Cardiac septum (tissue), 1 donor: ENCODE measurements at regions not wholly inside any gene's neighbourhood (a gene's known extent, or its start where the extent isn't known, plus 50 kb on each side); places are given as distances from the start of the nearest gene placed in this dataset.
"Not testable (repeated sequence)": the region's sequence is repeated elsewhere in the genome, so short reads cannot be mapped to it uniquely, and the experiment has no call there.

Source experiments
- DNase-seq: peaks from one replicate; pipeline ENCODE4 v3.0.0-alpha.2; 2020; ENCODE audit warnings: low spot score
- intact Hi-C: fragments of 100-400 bp; cut with DNase I; formaldehyde crosslinking; loops from one replicate; pipeline ENCODE4 v1.14.0; 2022
- donor health status: DM: no; HTN: no; CAD: no.

GRCh38 chr10:4154191-4154715 lies 369.2 kb upstream of the KLF6 start:
- no peak for DNase-seq
- intact Hi-C loops: no loop called here

DNA sequence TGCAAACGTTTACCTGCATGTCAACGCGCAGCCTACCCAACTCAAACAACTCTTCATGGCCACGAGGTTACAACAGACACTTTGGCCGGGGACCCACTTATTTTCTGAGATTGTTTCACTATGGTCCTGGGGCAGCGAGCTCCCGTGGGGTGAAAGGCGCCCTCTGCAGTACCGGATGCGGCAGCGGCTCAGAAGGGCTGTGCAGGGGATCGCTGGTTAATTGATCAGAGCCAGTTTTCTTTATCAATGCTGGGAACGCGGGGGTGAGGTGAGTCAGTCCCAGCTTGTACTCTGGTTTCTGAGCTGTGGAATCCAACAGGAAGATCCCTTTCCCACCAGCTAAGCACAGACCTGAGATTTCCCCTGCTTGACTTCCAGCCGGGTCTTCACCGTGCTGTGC lies 366.5 kb upstream of the KLF6 start:
- DNase-seq: no peak
- intact Hi-C loops: no loop called here

DNA sequence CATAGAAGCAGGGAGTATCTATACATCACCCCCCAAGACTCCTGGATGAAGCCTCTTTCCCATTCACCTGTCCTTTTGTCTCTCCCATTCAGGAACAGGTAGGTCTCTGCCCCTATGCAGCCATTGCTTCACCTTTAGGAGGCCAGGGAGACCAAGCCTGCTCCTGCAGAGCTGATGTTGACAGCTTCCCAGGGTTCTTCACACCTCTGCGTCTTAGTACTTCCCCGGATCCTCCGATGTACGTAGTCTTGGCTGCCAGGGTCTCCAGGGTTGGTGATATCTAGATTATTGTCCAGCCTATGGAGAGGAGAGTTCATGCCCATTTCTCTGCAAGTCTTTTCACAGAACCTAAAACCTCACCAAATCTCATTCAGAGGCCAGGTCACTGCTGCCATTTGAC lies 365.7 kb upstream of the KLF6 start:
- no peak for DNase-seq
- intact Hi-C loops: no loop called here

DNA sequence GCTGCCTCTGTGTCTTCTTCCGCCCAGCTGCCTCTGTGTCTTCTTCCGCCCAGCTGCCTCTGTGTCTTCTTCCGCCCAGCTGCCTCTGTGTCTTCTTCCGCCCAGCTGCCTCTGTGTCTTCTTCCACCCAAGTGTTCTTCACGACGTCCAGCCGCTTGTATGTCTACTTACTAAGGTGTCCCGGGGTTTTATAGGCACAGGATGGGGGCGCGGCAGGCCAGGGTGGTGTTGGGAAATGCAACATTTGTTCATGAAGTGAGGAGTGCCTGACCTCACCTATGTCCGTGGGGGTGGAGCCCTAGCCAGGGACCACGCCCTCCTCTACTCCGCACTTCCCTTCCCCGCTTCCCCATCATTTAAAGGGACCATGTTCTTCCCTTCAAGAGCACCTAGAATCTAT lies 364.5 kb upstream of the KLF6 start:
- DNase-seq, intact Hi-C loops: not testable (repeated sequence)

DNA sequence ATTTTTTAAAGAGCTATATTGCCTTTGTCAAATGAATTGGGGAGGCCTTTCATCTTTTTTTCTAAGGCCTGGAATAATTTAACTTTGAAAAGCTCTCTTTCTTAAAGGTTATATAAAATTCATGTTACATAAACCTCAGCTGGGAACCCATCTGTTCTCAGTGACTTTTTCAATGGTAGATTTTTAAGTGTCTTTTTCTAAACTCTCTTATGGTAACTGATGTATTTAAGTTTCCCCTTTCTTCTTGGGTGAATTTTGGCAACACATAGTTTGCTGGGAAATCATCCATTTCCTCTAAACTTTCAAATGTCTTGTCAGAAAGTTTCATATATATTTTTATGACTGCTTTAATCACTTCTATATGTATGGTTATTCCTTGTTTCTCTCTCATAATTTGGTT lies 362.2 kb upstream of the KLF6 start:
- intact Hi-C loops: no loop called here
- DNase-seq: no peak

DNA sequence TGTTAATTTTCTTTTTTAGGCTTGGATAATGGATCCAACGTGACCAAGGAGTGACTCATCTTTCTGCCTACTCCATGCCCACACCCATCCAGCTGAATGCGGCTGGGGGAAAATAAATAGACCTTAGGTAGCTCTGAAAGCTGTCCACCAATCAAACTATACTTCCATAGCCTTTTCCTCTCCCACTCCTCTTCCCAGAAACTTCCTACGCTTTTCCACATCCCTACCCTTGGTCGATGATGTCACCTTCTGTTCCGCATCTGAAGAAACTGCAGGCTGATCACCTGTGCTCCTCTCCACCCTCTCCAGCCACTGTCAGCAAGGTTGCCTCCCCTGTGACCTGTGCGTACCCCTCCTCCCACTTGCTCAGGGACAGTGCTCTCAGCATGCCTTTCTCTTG lies 359.8 kb upstream of the KLF6 start:
- no peak for DNase-seq
- intact Hi-C loops: no loop called here

GRCh38 chr10:4141471-4141870 lies 356.5 kb upstream of the KLF6 start:
- intact Hi-C loops: no loop called here
- DNase-seq: no peak

- no peak for DNase-seq
- intact Hi-C loops: no loop called here
These were observed 353.2 kb upstream of the KLF6 start for GRCh38 chr10:4138146-4138721.

DNA sequence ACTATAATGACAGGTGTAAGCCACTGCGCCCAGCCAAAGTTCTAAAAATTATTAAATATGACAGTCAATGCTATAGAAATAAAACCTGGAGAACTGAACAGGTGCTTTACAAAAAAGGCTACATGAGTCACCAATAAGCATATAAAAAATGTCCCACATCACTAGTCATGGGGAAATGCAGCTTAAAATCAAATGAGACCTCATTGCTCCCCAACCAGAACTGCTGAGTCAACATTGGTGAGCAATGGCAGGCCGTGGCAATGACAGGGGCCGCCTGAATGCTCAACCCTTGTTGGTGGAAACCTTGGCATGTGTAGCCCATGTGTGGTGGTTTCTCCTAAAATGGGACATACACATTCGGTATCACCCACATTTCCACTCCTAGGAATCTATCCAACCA lies 352.3 kb upstream of the KLF6 start:
- intact Hi-C loops: no loop called here
- no peak for DNase-seq

DNA sequence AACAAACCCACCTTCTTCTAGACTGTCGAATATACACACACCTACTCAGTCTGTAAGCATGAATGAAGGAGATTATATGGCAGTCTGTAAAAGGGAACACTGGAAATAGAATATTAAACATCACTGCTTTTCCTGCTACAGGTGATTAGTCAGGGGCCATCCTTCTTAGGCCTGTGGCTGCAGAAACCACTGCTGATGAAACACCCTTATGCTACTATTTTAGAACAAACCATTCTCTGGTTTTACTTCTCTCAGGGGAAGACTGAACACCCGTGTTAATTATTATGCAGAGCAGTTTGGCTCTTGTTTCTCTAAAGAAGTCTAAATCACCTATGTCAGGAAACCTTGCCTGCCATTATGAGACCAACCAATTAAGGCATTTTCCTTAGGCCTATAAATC lies 351.1 kb upstream of the KLF6 start:
- intact Hi-C loops: no loop called here
- DNase-seq: no peak

- intact Hi-C loops: no loop called here
- no peak for DNase-seq
These were observed 347.2 kb upstream of the KLF6 start for GRCh38 chr10:4132216-4132556.

- intact Hi-C loops: no loop called here
- no peak for DNase-seq
These were observed 346.6 kb upstream of the KLF6 start for GRCh38 chr10:4131407-4132215.

DNA sequence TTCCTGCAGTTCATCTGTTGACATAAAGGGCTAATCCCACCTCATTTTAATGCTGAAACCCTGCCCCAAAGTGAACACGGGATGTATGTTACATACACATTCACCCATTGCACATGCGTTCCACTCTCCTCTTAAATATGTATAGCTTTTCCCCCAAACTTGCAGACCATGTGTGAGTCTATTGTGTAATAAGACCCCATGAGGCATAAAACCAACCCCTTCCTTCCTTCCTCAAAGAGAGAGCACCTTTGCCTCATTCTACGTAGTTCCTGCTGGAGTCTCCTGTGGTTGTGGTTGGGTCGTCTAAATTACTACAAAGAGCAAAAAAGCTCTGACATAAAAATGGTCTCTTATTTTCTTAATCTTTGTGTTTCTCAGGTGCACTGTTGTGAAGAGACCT lies 345.7 kb upstream of the KLF6 start:
- intact Hi-C loops: no loop called here
- no peak for DNase-seq

GRCh38 chr10:4129866-4130477 lies 345.0 kb upstream of the KLF6 start:
- no peak for DNase-seq
- intact Hi-C loops: no loop called here

DNA sequence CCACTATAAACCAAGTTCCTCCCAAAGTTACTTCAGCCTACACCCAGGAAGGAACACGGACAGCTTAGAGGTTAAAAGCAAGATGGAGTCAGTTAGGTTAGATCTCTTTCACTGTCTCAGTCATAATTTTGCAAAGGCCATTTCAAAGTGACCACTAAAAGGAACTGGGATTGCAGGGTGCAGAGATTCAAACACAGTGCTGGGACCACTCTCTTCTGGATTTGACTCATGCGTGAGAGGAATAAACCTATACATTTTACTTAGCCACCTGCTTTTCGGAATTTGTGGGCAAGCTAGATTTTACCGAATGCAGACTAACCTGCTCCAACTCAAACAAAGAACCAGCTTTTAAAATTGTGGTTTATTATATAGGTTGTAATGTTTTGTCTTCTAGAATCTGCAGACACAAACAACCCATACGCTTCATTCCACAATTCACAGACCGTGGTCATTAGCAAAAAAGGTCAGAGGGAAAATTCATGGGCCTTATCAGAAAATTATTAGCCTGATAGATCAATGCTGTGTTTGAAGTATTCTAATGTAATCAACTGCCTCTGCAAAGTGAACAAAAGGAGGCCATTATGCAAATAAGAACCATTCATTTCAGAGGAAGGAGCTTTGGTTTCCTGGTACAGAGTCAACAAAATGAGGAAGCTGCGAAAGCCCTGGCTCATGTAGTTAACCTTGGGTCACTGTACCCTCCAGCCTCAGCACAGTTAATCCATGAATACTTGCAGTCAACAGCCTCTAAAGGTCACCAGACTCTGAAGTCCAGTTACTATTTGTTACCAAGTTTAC lies 342.7 kb upstream of the KLF6 start:
- no peak for DNase-seq
- intact Hi-C loops: no loop called here

GRCh38 chr10:4125776-4126175 lies 340.8 kb upstream of the KLF6 start:
- intact Hi-C loops: no loop called here
- no peak for DNase-seq

DNA sequence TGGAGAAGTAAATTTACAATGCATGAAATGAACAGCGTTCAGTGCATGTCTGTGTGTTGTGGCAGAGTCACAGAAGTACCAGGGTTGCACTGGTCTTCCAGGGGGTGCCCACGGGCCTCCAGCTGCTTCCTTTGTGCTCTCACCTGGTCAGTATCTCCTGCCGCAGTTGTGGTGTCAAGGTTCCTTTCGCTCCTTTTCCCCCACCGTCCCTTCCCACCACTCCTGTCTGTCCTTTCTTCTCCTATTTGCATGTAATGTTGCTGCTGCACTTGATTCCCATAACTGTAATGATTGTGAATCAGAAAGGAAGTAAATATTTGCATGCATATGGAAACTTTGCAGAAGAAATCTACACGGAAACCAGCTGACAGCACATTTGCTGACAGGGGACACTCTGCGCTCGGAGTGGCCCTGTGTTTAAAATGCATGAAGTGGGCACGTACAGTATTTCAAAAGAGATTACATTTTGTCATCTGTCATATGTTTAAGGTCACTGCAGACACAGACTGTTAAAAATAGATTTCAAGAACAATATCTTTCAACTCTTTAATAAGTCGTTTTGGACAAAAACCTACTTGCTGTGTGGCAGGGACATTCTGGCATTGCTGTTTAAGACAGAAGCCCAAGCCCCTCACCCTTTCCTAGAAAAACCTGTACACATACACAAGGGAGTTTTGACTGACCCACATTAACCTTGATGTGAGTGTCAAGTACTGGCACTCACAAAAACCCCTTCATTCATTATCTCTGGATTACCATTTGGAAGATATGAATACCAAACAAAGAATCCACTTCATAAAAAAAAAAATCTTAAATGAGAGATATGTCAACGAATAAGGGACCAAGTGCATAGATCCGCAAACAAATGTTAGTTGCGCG lies 336.7 kb upstream of the KLF6 start:
- no peak for DNase-seq

DNA sequence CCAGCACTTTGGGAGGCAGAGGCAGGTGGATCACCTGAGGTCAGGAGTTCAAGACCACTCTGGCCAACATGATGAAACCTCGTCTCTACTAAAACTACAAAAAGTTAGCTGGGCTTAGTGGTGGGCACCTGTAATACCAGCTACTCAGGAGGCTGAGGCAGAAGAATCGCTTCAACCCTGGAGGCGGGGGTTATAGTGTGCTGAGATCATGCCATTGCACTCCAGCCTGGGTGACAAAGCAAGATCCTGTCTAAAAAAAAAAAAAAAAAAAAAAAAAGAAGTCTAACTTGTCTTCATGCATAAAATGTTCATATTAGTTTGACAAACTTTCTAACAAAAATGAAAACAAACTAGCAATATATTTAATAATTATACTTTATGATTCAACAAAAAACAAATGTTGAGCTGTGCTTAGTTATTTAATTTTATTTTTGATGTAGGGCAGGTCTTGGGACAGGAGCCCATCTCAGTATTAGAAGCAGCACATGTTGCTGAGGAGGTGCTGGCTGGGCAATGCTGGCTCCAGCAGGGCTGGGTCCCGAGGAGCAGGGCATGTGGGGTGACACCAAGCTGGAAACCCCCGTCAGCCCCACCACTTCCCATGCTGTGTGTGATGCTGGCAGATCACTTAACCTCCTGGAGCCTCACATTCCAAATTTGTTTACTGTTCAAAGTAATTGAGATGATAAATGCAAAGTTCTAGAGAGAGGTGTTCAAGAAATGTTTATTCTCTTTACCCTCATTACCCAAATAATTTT lies 335.3 kb upstream of the KLF6 start:
- DNase-seq: no peak
- intact Hi-C loops: no loop called here

More for the DNA sequence above, 336.7 kb upstream of the KLF6 start:
- intact Hi-C loops: no loop called here

DNA sequence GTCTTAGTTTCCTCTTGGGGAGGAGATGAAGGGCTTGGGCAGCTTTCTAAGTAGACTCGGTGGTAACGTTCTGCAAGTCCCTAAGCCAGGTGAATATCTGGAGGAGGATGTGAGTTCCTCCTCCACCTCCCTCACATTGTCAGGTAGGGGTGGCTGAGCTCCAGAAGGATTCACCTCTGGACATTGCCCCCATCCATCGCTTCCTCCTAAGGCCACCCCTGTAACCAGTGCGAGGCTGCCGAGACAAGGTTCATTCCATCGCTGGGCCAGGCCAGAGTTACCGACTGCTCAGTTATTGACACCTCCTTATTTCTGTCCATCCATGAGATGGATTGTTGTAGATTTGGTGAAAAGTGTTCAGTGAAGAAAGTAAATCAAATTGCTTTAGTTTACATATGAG lies 334.1 kb upstream of the KLF6 start:
- intact Hi-C loops: no loop called here
- no peak for DNase-seq
